ENCODE measurements at regions not wholly inside any gene's neighbourhood (a gene's known extent, or its start where the extent isn't known, plus 50 kb on each side); places are given as distances from the start of the nearest gene placed in this dataset.

- in situ Hi-C loops (cut with MboI; ENCODE audit: low pct_ligation_motif_present in 1 of 4, low pct_unique_long_range_greater_than_20kb in 1 of 4, low sequenced_read_pairs in 3 of 4) (no loop called here), intact Hi-C loops (cut with DNase I; ENCODE audit: low total_unique reads) (no loop called here)
- 75 to 97% methylated on average over 2 to 3 of the region's 3 CpGs for WGBS, 2 donors (ENCODE audit: low coverage in 1 of 2)
Observed at GRCh38 chr12:27902651-27903050, 69.9 kb downstream of the PTHLH start.

GRCh38 chr12:27901959-27902358, 70.6 kb downstream of the PTHLH start:
- in situ Hi-C loops (cut with MboI; ENCODE audit: low pct_ligation_motif_present in 1 of 4, low pct_unique_long_range_greater_than_20kb in 1 of 4, low sequenced_read_pairs in 3 of 4): no loop called here
- Histone ChIP-seq H3K27ac (no peak overlapping the region), H3K4me3 (no peak overlapping the region), H3K4me1 (no peaks in the 10 kb centered on the region), H3K36me3 (no peaks in the 10 kb centered on the region), H3K9me3 (no peaks in the 10 kb centered on the region), H3K27me3 (no peaks in the 10 kb centered on the region)
- intact Hi-C loops (cut with DNase I; ENCODE audit: low total_unique reads): no loop called here
- no peak for DNase-seq
- TF ChIP-seq POLR2A (IDR thresholded peaks at IDR 0.05) (no peak), CTCF (IDR thresholded peaks at IDR 0.05) (no peak), POLR2AphosphoS5 (IDR thresholded peaks at IDR 0.05) (no peak), EP300 (IDR thresholded peaks at IDR 0.05; ENCODE audit: low read depth) (no peak)
- 28 to 34% methylated on average over 3 of the region's 3 CpGs for WGBS, 2 donors (ENCODE audit: low coverage in 1 of 2)

More at GRCh38 chr12:27902651-27903050, 69.9 kb downstream of the PTHLH start:
- no peaks in the 10 kb centered on the region for H3K27me3 ChIP-seq
- no peak for TF ChIP-seq CTCF (IDR thresholded peaks at IDR 0.05)
- TF ChIP-seq POLR2AphosphoS5 (IDR thresholded peaks at IDR 0.05): no peak
- TF ChIP-seq EP300 (IDR thresholded peaks at IDR 0.05; ENCODE audit: low read depth): no peak
- no peak for TF ChIP-seq POLR2A (IDR thresholded peaks at IDR 0.05)
- no peak for DNase-seq
- no peaks in the 10 kb centered on the region for H3K4me1 ChIP-seq
- H3K9me3 ChIP-seq: no peaks in the 10 kb centered on the region
- no peak overlapping the region for H3K4me3 ChIP-seq
- H3K36me3 ChIP-seq: no peaks in the 10 kb centered on the region
- no peak overlapping the region for H3K27ac ChIP-seq

GRCh38 chr12:27900920-27901879, 71.3 kb downstream of the PTHLH start:
- Histone ChIP-seq H3K36me3 (no peaks in the 10 kb centered on the region), H3K4me1 (no peaks in the 10 kb centered on the region), H3K27me3 (no peaks in the 10 kb centered on the region), H3K4me3 (no peak overlapping the region), H3K9me3 (no peaks in the 10 kb centered on the region), H3K27ac (no peak overlapping the region)
- no peak for TF ChIP-seq CTCF (IDR thresholded peaks at IDR 0.05)
- TF ChIP-seq POLR2A (IDR thresholded peaks at IDR 0.05): no peak
- in situ Hi-C loops (cut with MboI; ENCODE audit: low pct_ligation_motif_present in 1 of 4, low pct_unique_long_range_greater_than_20kb in 1 of 4, low sequenced_read_pairs in 3 of 4) (no loop called here), intact Hi-C loops (cut with DNase I; ENCODE audit: low total_unique reads) (no loop called here)
- WGBS, 2 donors (ENCODE audit: low coverage in 1 of 2): 72% methylated on average over 5 to 8 of the region's 8 CpGs
- DNase-seq: no peak

- in situ Hi-C loops (cut with MboI; ENCODE audit: low pct_ligation_motif_present in 1 of 4, low pct_unique_long_range_greater_than_20kb in 1 of 4, low sequenced_read_pairs in 3 of 4): no loop called here
- Histone ChIP-seq H3K9me3 (no peaks in the 10 kb centered on the region), H3K36me3 (no peaks in the 10 kb centered on the region), H3K27me3 (no peaks in the 10 kb centered on the region), H3K27ac (no peak overlapping the region), H3K4me3 (no peak overlapping the region), H3K4me1 (no peaks in the 10 kb centered on the region)
- DNase-seq: no peak
- TF ChIP-seq POLR2AphosphoS5 (IDR thresholded peaks at IDR 0.05): no peak
- intact Hi-C loops (cut with DNase I; ENCODE audit: low total_unique reads): no loop called here
- 58% methylated on average over 3 to 7 of the region's 7 CpGs for WGBS, 2 donors (ENCODE audit: low coverage in 1 of 2)
Observed at GRCh38 chr12:27899151-27899661, 73.3 kb downstream of the PTHLH start.

Measured in transverse colon (tissue), 4 donors.